ENCODE measurements at regions not wholly inside any gene's neighbourhood (a gene's known extent, or its start where the extent isn't known, plus 50 kb on each side); places are given as distances from the start of the nearest gene placed in this dataset.

- H3K4me1 ChIP-seq (replicated peaks in 1 of 2; ENCODE audit: control insufficient read depth in 2 of 2, insufficient read depth in 2 of 2, low read length in 2 of 2) = peaks cover 0 to 10% of the 10 kb centered on the region in 2 experiments; a peak in 2 of 5 replicates
- in situ Hi-C loops (cut with MboI) = loop anchor here (25.0 kb wide), 1 partner anchor 487 kb away; no protein-coding TSS in a partner anchor
- CTCF ChIA-PET (ENCODE audit: low intra/inter-chr PET ratio) = no interaction called here
- POLR2A ChIA-PET = interaction anchor here (1.6 kb wide), 1 partner anchor 21 kb away, joined by 4 read pairs; no protein-coding TSS in a partner anchor
- H3K9me3 ChIP-seq (replicated peaks; ENCODE audit: control insufficient read depth, insufficient read depth, low read depth, low read length) = no peaks in the 10 kb centered on the region
- TF ChIP-seq CTCF (IDR thresholded peaks at IDR 0.05 in 2 of 3, conservative IDR thresholded peaks at IDR 0.05 in 1 of 3; ENCODE audit: insufficient read depth in 2 of 3, low read depth in 1 of 3, low read length in 3 of 3) (peak in 1 of 3 experiments; percentile 7; a peak in 1 of 6 replicates), SMARCC2 (IDR thresholded peaks at IDR 0.05; ENCODE audit: low read depth) (no peak)
- no peak for DNase-seq (ENCODE audit: extremely low read depth in 1 of 4, low spot score in 3 of 4)
- H2AFZ ChIP-seq (ENCODE audit: low read depth, low read length) = no peak overlapping the region
- no peaks in the 10 kb centered on the region for H3K9me1 ChIP-seq (ENCODE audit: control insufficient read depth, insufficient read depth, low read length)
- no peak overlapping the region for H3K4me2 ChIP-seq (ENCODE audit: insufficient read depth, low read length)
- H4K20me1 ChIP-seq (replicated peaks; ENCODE audit: control insufficient read depth, insufficient read depth, low read length) = no peaks in the 10 kb centered on the region
- no peaks in the 10 kb centered on the region for H3K79me2 ChIP-seq (ENCODE audit: control insufficient read depth, insufficient read depth, low read length)
- BruUV-seq (replicated peaks) = no TSS peak
- intact Hi-C loops (cut with micrococcal nuclease) = no loop called here
- FAIRE-seq = no peak
- peak; percentile 64 for ATAC-seq
- H3K9ac ChIP-seq (ENCODE audit: insufficient read depth in 1 of 2, low read depth in 2 of 2, low read length in 2 of 2) = no peak overlapping the region
- peaks cover 0 to 14% of the 10 kb centered on the region in 2 experiments; a peak in 3 of 5 replicates for H3K27me3 ChIP-seq (ENCODE audit: control insufficient read depth in 2 of 2, insufficient read depth in 2 of 2, low read length in 2 of 2)
- H3K27ac ChIP-seq (ENCODE audit: extremely low read depth, low read depth, low read length) = no peak overlapping the region
- H3K4me3 ChIP-seq = no peak overlapping the region
- WGBS (ENCODE audit: insufficient coverage, low coverage, missing lambda C conversion rate) = 45% methylated on average over 9 of the region's 31 CpGs
- no peaks in the 10 kb centered on the region for H3K36me3 ChIP-seq (ENCODE audit: control insufficient read depth, insufficient read depth, low read length)
These were observed 58.3 kb upstream of the SPATA31E1 start for GRCh38 chr9:87824216-87824875.
